H4 (cell line): ENCODE measurements at regions not wholly inside any gene's neighbourhood (a gene's known extent, or its start where the extent isn't known, plus 50 kb on each side); places are given as distances from the start of the nearest gene placed in this dataset.

ENCODE experiments used
- DNase-seq: peaks from one replicate; pipeline ENCODE4 v3.0.0-alpha.2; 2015; ENCODE audit warnings: low spot score

DNA sequence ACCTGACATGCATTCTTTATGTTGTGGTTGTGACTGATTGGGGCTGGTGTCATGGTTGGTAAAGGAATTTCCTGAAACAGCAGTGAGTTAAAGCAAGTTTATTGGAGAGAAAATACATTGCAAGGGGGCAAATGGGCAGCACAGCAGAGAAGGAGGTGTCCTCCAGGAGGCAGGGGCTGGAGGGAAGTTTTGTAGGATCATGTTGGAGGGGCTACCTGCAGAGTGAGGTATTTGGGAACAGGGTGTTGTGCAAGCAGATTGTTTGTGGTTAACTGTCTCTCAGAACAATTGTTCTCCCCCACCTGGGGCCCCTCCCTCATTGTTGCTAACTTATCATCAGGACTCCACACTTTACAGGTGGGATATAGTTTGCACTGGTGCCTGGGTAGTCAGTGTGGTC lies 196.0 kb downstream of the NSUN3 start:
- no peak for DNase-seq

DNA sequence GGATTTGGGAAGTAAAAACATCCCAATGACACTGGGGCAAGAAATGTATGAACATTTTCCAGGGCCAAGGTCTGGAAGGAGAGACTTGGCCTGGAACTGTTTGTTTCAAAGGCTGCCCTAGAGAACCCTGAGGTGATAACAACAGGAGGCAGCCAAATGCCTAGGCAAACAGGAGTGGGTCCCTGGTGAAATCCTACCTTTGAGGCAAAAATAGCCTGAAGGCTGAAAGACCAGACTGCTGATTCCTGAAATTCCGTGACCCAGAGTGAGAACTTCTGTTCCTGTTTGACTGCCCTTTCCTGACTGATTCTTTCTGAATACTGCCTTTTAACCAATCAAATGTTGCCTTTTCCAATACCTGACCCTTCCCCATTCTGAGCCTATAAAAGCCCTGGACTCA lies 196.4 kb downstream of the NSUN3 start:
- no peak for DNase-seq

DNA sequence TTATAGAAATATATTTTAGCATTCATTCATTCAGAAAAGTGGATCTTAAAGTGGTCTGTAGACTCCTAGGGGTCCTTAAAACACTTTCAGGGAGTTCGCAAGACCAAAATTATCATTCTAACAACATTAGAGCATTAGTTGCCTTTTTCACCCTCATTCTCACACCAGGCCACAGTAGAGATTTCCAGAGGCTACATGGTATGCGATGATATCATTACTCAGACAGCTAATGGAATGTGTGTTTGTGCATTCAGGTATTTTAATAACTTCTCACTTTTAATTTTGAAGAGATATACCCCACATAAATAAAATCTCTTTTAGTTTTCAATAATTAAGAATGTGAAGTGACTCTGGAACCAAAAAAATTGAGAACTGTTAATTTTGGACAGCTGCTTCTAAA lies 206.9 kb downstream of the NSUN3 start:
- no peak for DNase-seq

DNA sequence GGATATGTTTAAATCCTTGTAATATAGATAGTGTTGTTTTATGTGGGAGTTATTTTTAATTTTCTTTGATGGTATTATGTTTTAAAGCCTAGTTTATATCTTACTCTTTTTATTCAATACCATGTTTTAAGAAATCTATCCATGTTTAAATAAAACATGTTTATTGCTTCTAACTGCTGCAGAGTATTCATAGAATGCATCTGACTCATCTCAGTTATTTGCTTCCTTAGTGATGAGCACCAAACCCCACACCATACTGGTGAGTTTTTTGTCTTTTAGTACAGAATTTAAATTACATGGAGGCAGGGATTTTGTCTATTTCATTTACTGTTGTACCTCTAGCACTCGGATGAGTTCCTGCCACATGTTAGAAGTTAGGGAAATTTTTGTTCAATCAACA lies 209.2 kb downstream of the NSUN3 start:
- no peak for DNase-seq

DNA sequence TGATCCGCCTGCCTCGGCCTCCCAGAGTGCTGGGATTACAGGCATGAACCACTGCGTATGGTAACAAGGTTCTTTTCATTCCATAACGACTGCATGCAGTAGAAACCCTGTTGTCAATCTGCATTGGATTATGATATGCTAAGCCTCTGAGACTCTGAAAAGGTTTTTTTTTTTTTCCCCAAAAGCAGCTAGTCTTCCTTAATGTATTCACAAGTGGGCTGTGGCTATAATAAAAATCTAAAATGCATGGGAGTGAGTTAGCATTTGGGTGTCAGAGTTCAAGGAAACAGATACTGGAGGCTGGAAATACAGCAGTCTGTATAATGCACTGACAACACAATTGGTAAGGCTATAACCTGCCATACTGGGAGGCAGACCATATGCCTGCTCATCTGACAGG lies 218.1 kb downstream of the NSUN3 start:
- no peak for DNase-seq

DNA sequence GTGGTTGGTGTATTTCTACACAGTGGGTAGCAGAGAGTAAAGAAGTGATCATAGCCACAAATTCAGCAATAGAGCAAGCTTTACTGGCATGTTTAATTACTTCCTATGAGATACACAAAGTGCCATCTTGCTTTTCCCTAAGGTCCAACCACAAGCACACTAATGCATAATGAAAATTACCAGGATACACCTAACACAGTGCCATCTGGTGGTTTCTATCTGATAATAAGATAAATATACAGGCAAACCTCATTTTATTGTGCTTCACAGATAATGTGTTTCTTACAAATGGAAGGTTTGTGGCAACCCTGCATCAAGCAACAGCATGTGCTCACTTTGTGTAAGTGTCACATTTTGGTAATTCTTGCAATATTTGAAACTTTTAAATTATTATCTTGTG lies 223.0 kb downstream of the NSUN3 start:
- peak; percentile 5 for DNase-seq

DNA sequence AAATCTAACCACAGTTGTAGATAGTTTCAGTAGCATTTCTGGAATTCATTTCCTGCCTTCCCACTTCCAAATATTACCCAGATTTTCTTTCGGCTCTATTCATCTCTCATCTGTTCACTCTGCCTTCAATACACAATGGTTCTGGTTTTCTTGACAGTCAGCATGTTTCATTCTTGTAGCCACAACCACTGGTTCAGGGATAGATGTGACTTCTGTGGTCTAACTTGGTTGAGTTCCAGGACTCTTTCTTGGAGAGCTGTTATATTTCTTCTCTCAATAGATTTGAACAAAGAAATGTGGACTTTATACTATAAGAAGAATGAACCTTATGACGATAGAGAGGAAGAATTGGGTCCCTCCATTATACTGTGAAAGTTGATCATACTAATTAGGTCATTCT lies 228.8 kb downstream of the NSUN3 start:
- DNase-seq: peak; percentile 5

DNA sequence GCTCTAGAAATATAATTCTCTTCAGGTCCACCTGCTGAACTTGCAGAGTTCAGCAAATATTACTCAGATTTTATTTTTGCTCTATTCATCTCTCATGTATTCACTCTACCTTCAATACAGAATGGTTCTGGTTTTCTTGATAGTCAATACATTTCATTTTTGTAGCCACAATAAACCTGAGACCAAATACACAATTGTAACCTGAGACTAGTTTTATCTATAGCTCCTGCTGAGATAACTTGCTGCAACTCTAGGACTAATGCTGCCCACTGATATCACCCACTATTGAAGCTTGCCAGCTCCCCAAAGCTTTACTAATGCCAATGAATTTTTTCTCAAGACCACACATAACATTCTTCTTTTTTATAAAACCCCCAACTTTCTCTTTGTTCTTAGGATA lies 229.3 kb downstream of the NSUN3 start:
- DNase-seq: no peak

DNA sequence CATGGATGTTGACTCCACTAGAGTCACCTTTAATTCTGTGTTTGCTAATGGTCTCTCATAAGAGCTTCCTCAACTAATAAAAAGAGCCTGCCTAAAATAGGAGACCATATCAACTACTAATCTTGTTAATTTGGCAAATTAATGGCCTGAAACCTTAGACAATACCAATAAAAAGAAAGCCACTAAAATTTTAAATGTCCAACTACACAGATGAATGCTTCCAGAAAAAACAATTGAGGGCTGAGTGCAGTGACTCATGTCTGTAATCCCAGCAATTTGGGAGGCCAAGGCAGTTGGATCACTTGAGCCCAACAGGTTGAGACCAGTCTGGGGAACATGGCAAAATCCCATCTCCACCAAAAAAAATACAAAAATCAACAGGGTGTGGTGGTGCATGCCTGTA lies 230.9 kb downstream of the NSUN3 start:
- no peak for DNase-seq

DNA sequence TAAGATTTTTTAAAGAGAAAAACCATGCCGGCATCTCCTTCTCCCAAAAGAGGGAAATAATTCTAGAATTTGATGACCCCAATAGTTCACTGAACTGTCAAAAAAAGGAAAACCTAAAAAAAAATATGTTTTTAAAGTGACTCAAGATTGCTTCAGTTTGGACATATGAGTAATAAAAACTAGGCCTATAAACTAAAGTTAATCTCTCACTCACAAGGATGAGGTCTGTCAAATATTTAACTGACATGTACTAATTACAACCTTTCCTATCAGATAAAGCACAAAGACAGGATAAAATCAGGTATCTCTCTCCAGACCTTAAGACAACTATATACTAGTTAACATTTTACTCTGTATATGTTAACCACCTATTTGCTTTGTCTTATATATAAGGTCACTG lies 231.9 kb downstream of the NSUN3 start:
- DNase-seq: no peak

DNA sequence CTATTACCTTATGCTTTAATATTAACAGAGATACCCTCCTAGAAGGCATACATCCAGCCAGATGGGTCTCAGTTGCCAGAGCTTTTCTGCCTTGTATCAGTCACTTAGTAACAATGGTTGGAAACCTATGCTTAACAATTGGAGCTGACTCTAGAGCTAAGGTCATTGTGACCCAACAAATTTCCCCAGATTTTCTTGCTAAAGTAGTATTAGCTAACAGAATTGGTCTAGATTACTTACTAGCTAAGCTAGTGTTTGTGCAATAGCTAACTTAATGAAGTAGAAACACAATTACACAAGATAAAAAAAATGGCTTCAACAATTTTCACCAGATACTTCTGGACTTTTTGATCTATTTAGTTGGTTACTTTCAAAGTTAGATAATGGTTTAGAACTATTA lies 236.9 kb downstream of the NSUN3 start:
- DNase-seq: no peak

DNA sequence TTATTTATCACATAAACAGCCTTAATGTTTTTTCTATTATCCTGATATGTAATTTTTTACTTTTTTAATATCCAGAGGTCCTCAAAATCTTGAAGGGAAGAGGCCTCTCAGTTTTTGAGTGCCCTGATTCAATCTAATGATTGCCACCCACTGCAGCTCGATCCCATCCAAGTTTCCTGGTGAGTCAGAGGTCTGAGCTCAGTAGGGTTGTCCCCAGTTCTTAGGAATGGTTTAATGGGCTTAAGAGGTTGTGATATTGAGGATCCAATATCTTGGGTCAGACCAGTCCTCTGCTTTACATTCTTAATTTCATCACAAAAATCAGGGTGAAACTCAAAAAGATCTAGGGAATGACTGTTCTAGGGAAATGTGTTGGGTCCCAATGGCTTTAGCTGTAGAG lies 238.5 kb downstream of the NSUN3 start:
- no peak for DNase-seq

DNA sequence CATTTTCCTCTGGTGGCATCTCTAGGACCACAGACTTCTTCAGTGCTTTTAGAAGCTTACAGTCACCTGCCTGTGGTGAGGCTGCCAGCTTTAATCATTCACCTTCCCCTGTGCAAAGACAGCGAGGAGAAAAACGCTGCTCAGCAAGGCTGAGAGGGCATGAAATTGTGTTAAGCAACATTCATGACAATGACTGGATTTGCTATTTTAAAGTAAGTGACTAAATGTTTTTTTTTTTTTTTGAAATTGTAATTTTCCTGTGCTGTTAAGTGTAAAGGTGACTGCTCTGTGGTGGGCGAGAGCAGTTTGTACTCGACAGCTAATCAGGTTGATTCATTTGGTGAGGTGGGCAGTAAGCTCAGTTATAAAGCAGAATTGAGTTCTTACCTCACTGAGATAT lies 240.4 kb downstream of the NSUN3 start:
- DNase-seq: no peak

DNA sequence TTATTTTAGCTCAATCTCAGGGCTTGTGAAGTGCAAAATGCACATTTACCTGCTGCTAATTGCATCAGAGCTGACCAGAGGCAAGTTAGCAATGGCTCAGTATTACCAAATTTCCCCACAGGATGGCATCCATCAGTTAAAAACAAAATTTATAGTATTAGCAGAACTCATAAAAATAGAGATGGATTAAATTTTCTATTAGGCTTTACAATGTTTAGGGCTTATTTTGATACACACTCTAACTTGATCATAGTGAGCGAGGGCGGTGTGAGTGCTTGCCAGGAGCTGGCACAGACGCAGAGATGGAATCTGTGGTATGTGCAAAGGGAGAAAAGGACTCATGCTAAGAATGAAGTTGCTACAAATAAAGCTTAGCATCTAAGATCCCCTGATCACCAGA lies 241.0 kb downstream of the NSUN3 start:
- DNase-seq: no peak

DNA sequence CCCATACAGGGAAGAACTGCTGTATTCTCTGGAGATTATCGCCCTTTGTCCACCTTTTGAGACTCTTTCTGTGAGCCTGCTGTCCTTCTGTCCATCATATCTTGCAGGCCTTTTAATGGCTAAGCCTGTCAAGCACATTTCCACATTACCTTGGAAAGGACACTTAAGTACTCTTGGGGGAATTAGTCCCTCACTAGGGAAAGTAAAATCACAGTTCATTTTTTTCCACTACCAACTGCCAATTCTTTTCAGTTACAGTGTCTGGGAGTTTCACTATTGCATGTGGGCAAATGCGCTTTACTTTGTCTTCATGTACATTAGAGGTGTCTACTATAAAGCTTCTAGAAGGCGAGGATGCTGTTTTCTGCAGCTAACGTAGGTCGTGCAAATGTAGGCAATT lies 242.1 kb downstream of the NSUN3 start:
- no peak for DNase-seq

DNA sequence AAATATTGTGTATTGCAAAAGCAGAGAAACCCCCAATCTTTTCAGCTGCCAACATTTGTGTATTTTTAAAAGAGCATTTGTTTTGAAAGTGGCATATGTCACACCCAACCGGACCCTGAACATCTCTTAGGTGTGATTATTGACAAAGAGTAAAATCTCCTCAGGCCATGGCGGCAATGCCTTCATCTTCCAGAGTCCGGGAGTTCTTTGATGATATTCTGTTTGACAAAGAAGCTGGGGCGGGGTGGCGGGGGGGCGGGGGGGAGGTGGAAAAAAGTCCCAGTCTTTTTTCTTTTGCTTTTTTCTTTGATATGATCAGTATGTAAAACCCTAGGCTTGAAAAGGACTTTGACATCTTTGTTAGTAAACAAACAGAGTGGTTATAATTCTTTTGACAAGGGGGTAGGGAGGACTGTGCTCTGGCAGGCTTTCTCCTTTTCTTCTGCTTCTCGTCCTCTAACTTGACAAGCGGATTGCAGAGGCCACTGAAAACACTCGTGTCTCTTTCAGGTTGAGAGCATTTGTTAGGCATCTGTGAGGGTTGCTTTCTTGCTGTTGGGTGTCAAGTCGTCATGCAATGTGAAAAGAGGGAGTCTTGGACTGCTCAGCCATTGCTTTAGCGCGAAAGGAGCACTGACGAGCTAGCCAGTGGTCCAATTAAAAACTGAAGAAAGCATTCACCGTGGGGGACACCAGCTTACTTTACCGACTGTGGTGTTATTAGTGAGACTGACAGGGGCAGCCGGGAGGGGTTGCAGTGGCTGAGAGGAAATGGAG lies 243.2 kb downstream of the NSUN3 start:
- no peak for DNase-seq

DNA sequence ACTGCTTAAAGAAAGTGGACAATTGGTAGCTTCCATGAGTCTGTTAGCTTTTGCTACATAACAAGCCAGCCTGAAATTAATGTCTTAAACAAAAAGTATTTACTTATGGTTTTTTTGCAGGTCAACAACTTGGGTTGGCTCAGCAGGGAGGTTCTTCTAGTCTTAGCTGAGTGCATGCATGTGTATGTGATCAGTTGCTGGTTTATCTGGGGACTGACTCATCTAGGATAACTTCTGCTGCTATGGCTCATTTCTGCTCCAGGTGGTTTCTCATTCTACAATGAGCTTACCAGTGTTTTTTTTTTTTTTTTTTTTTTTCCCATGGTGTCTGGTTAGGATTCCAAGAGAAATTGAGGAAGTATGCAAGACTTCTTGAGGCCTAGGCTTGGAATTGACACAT lies 244.7 kb downstream of the NSUN3 start:
- no peak for DNase-seq

DNA sequence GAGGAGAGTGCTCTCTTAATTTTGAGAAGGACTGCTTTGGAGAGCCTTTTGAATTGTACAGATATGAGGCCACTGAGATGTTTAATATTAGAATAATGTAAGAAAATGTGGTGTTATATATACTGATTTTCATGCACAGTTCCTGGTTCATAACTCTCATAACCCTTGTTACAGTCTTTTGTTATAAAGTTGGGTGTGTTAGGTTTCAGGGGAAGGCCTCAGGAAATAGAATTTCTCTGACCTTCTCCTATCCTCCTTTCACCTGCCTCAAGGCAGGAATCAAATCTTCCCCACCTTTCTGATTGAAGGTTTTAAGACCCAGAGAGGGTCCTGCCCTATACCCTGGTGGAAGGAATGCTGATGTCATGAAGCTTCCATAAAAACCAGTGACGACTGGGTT lies 245.9 kb downstream of the NSUN3 start:
- DNase-seq: no peak

DNA sequence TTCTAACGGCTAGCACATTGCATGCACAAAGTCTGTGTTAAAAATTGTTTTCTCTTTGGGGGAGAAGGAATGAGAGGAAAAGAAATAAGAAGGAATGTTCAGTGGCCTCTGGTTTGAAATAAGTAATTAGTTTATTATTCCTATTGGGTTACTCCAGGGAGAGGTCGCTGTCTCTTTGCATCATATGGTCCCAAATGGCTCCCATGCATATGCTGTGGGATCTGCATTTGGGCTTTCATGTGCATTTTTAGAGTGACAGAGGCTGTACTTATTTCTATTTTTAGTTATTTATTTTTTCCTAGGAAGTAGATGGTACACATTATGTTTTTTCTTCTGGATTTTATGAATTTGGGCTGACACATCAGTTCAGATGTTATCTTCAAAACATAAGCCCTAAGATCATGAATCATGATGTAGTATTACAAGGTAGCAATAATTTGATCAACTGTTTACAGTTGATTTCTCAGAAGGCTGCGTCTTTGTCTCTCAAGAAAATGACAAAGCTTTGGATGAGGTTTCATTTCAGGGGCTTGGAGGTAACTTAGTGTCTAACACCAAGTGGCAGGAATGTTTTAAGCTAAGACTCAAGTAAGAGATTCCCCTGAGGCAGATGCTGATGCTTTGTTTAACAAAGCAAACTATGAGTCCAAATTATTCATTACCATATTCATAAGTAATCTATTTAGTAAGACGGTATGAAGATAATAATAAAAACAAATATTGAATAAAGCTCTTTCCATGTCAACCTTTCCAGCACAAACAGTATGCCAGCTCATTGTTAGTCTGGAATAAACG lies 247.7 kb downstream of the NSUN3 start:
- no peak for DNase-seq

DNA sequence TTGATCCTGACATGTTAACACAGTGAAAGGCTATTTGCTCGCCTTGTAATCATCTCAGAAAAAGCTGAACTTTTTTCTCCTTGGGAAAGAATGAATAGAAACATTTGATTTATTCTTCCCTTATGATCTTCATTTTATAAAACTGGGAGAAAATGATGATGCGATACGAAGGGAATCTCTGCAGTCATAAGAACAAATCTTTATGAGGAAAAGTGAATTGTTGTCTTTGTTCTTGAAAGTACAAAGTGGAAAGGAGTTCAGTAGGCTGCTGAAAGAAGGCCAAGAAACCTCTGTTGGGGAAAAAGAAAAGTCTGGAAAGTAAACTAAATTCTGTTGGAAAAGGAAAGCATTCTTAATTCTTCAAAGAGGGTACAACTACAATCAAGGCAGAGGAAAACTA lies 248.8 kb downstream of the NSUN3 start:
- DNase-seq: no peak

DNA sequence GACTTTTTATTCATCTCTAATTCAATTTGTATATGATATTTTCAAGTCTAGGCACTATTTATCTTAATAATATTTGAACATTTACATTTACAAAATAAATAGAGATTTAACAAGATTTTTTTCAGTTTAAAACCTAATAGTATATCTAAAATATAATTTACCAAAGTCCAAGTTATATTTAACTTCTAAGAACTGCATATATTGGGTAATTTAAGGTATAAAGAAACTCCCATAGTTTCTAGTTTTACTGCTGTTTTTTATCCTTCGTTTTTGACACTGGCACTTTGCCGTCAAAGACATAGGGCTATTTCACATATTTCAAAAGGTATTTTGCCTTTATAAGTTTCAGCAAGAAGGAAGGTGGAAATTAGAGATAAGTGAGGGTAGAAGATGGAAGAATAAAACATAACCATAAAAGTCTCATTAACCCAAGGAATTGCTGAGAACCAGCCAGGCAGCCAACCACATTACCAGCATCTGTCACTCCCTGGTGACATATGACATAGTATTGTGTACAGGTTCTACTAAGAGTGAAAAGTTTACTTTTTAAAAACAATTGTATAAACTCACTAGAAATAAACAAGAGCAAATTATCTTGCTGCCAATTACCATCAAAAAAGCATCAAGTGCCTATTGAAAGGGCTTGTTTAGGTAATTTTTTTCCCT lies 251.5 kb downstream of the NSUN3 start:
- DNase-seq: no peak

DNA sequence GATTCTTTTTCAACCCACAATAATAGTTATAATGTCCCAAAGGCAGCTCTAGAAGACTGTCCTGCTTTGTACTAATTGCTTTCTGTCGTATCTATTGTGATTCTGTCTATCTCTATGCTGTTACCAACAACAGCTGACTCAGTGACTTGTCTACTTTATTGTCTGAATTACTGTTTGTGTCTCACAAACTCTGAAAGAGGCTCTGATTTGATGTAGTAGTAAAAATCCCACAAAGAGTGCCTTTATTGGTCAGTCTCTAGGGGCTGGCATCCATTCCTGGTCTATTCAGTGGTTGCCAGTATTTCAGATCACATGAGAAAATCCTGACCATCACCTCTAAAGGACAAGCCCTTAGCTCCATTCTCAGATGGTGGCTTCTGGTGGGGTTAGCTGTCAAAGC lies 254.2 kb downstream of the NSUN3 start:
- no peak for DNase-seq

DNA sequence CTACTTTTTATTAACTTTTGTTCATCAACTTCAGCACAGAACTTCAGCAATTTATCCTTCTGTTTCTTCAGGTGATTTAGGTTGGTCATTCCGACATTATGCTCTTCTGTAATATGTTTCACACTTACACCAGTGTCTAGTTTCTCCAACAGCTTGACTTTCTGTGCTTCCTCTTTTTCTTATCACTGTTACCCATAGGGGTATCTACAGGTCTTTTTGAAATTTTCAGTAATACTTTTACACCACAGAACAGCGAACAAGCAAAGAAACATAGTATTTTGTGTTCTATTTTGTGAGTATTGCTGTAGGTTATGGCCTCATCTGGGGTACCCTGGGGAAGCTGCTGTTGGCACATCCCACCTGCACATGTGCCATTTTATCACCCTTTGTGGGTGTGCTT lies 260.7 kb downstream of the NSUN3 start:
- no peak for DNase-seq
